Right forelimb (tissue), 1 donor: ENCODE measurements at regions not wholly inside any gene's neighbourhood (a gene's known extent, or its start where the extent isn't known, plus 50 kb on each side); places are given as distances from the start of the nearest gene placed in this dataset.
"Not testable (repeated sequence)": the region's sequence is repeated elsewhere in the genome, so short reads cannot be mapped to it uniquely, and the experiment has no call there.

ENCODE experiments used
- DNase-seq: peaks from one replicate; pipeline ENCODE4 v3.0.0-alpha.2; 2018

DNA sequence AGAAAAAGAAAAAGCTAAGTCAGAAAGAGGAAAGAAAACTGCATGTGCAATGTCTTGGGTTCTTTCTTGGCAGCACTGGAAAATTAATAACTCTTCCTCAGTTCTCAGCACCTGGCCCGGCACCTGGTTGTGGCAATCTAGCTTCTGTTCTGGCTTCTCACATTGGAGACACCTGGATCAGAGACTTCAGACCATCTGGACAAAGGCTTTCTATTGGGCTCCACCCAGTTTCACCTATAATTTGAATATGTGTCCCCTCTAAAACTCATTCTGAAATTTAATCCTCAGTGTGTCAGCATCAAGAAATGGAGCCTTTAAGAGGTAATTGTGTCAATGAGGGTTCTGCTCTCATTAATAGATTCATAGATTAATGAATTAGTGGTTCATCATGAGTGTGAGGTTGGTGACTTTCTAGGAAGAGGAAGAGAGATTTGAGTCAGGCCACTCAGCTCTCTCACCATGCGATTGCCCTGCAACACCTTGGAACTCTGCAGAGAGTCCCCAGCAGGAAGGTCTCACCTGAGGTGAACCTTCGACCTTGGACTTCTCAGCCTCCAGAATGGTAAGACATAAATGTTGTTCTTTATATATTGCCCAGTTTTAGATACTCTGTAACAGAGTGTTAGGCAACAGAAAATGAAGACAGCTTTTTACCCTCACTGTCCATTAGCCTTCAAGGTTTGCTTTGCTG is 679.9 kb downstream of the NTRK3 start:
- DNase-seq = no peak

DNA sequence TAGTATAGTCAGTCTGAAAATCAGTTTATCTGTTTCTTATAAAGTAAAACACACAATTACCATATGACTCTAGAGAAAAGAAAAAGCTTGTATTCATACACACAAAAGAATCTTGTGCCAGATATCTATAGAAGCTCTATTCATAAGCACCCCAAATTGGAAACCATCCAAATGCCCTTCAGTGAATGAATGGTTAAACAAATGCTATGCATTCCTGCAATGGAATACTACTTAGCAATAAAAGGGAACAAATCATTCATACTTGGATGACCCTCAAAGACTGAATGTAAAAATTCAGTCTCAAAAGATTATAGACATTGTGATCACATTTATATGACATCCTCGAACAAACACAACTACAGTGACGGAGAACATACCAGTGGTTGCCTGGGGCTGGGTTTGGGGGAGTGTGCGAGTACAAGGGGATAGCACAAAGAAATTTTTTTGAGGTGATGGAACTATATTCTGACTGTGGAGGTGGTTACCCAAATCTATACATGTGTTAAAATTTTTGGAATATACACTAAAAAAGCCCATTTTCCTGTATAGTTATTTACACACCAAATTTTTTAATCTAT is 680.6 kb downstream of the NTRK3 start:
- no peak for DNase-seq

DNA sequence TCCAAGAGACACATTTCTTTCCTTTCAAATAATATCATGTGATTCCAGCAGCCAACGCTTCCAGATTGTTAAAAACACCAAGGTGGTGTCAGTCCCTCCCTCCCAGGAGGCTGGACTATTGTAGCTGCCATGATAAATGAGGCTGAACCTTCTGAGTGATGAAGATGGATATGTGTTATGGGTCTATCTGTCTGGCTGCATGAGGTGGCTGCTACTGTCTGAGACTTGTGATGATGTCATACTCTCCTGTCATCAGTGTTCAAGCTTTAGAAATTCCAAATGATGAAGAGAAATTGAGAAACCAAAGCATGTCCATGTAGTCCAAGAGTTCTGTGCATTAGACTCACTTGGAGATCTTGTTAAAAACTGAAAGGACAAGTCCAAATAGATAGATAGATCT is 683.0 kb downstream of the NTRK3 start:
- no peak for DNase-seq

DNA sequence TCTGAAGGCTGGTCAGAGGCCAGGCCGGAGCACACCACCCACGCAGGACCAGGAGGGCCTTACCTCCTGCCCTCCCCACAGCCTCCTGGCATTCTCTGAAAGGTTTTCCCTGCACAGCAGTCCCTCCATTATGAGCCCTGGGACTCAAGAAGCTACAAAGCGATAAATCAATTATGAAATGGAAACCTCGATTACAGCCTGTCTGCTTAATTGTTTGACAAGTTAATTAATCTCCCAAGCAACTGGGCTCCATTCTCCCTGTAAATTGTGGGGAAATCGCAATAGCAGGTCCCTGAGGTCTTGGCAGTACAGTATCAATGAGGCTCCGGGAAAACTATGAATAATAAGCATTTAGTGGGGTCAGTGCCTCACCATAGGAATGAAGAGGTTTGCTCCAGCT is 683.5 kb downstream of the NTRK3 start:
- DNase-seq = no peak

DNA sequence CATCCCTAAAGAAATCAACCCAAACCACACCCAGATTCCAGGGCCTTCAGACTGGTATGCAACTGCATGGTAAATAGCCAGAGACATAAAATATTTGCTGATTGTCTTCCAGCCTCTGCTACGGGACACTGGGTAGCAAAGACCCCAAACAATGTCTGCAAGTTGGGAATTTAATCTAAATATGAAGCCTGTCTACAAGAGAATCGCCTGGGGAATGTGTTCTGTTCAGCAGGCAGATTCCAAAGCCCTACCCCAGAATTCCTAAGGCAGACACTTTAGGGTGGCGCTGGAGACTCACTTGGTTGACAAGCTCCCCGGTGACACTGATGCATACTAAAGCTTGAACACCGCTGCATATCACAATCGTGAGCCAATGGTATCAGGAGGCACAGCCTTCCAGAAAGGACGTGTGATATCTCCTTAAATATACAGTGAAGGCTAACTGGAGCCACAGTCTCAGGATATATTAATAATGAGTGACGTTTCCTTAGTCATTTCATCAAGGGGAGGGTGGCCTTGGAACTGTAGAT is 684.1 kb downstream of the NTRK3 start:
- DNase-seq = no peak

DNA sequence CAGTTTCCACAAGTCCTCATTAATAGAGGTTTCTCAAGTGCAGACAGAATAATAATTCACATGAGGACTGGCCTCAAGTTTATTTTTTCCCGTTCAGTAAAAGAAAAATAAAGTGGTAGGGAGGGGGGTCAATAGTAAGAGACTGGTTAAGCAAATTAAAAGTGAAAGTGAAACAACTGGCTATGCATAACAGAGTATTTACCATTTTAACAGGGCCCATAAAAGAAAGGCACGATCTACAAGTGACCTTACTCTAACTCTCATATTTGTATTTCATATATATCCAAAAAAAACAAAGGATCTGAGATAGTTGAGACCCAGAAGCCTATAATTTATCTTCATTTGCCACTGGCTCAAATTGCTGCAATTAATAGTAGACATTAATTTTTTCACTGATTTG is 686.3 kb downstream of the NTRK3 start:
- DNase-seq = no peak

DNA sequence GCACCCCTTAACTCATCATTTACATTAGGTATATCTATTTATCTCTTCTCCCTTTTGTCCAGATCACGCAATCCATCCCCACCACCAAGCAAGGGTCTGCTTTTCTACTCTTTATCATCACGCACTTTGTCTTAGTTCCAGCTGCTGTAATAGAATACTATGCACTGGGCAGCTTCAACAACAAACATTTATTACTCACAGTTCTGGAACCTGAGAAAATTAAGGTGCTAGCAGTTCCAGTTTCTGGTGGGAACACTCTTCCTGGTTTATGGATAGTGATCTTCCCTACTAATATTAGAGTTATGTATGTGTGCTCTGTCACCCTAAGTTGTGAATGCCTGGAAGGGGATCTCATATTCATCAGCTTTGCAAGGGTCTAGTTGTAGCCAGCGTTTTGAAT is 687.0 kb downstream of the NTRK3 start:
- DNase-seq = no peak

DNA sequence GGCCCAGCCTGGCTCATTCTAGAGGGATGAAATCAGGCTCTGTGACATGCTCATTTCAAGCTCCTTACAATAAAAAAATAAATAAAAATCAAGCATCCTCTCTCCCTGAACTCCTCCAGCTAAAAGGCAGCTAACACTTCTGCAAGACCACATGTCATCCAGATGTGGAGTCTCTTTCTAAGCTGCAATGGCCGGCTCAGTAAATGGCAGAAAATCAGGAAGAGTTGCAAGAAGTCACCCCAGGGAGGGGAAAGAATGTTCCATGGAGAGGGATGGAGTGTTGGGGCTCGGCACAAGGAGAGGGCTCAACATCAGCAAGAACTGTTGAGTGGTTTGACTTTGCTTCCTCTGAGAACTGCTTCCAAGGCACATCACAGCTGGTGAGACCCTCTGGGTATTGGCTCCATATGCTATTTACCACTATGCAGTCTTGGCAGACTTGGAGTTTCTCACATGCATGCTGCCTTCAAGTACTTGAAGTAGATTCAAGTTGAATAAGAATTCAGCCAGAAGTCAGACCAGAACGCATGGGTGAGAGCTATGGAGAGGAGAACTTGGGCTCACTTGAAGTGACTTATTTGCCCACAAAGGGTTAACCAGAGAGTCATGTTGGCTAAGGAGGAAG is 689.0 kb downstream of the NTRK3 start:
- DNase-seq = no peak

DNA sequence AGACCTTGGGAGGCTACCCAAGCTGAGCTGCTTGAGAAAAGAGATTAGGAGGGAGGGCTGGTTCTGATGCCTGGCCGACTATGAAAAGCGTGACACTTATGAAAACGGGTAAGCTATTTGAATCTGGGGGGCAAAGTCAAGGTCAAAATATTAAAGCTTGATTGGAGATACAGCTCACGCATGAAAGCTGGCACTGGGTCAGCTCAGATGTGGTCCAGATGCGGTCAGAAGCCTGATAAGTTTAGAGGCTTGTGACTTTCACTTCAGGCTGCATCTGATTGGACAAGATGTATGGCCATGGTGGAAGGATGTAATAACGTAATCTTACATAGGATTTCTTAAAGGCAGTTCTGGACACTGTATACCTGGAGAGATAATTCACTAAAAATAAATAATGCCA is 690.3 kb downstream of the NTRK3 start:
- DNase-seq = no peak

DNA sequence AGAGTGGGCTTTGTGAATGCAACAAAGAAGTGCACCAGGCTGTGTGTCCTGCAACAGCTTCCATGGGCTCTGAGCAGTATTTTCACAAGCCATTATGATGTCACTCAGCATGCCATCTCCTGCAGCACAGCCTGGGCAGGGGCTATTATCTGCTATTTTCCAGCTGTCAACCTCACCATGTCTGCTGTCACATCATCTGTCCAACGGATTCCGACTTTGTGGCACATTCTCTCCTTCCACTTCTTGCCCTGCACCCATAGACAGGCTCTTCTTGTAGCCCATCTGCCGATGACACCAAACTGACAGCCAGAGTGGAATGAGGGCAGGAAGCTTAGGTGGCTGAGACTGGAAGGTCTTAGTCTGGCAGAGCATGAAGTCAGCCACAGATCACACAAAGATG is 691.9 kb downstream of the NTRK3 start:
- no peak for DNase-seq

DNA sequence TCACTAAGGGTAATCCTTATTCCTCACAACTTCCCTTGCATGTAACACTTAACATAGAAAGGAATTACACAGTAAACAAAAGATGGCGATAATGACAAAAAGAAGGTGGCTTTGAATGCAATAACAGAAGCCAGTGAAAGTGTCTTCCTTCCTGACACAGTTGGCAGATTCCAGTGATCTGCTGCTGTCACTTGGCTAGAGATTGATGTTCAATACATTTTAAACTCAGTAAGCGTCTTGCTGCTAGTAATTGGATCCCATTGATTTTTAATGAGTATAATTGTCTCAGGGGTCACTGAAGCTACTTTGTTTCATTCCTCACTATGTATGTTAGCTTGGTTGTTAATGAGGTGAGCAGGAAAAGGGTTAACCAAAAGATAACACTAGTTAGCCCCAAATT is 692.7 kb downstream of the NTRK3 start:
- no peak for DNase-seq

DNA sequence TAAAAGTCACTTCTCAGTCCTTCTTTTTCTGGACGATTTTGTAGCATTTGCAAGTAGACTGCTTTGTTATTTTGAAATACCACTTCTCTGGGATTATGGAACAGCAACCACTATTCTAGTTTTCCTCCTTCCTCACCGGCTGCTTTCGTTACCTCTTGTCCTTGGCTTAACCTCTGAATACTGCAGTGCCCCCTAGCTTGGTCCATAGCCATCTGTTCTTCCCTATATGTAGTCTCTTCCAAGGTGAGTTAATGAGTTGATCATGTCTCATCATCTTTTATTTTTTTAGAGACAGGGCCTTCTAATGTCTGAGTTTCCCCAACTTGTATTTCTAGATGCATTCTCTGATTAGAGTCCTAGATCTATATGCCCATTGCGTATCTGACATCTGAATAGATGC is 694.3 kb downstream of the NTRK3 start:
- DNase-seq = no peak

DNA sequence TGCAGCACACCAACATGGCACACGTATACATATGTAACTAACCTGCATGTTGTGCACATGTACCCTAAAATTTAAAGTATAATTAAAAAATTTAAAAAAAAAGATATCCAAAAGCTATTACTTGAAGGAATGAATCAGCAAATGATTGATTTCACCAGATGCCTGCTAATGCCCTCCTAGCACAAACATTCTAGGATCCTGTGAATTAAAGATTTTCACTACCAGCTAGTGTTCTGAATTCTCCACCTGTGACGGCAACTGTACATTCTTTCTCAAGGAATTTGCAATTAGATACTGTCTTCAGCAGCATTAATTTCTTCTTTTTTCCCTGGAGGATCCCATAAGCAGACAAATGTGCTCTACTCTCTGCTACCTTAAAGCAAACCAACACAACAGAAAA is 694.9 kb downstream of the NTRK3 start:
- no peak for DNase-seq

DNA sequence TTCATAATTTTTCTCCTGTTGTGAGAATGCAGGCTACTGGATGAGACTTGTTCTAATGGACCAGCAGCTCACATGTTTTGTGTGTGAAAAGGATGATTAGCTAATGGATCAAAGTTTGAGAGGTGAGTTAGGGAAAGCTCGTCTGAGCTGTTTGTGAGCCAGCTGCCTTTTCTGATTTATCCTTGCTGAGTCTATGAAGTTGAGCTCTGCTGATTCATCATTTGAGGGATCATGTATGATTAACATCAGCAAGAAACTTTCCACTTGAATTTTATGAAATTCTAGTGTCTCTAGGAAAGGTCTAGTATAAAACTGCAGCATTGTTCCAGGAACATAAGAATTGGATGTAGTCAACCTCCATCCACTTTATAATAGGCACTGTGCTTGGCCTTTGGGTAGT is 698.7 kb downstream of the NTRK3 start:
- DNase-seq = no peak

DNA sequence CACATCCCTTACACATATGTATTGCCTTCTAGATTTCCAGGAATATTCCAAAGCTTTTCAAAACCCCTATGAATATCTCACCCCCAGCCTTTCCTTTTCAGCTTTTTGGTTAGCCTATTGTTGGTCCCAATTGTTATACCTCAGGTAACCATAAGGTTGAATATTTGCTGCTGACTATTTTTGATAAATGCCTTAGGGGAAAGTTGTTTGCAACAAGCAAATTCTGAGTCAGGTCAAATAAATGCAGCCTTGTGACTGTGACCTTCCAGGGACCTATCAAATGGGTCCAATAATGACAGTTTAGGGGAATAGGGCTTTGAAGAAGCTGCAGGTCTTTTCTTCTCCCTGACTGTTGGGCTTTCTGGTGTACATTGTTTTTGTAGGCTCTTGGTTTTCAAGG is 699.7 kb downstream of the NTRK3 start:
- DNase-seq = no peak

DNA sequence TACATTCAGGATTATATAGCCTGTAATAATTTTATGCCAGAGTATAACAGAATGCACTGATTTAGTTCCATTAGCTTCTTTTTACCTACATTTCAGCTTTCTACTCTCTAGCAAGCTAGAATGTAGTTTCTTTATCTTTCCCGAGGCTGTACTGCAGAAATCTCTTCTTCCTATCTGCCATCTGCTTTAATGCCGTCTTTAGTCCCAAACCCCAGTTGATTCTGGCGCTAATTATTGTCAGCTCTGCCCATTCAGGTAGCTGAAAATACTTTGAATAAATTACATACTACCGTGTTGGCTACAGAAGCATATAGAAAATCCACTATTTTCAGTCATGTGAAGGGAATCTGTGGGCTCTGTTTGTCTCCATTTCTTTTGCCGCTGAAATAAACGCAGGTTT is 706.7 kb downstream of the NTRK3 start:
- no peak for DNase-seq

DNA sequence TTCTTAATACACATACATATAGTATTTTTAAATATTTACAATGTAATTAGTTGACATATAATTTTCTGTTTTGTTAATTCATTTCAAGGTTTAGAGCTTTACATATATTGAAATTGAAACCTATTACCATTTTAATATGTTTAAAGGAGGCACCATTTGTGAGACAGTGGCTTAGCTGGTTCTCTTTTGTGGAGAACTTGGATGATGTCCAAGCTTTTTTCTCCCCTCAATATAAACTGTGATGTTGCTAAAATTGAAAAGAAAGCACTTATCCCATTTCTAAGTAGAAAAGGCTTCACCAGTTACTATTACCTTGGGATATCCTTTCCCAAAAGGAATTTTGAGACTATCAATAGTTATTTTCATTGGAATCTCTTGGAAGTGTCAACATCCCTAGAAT is 707.2 kb downstream of the NTRK3 start:
- DNase-seq = no peak

DNA sequence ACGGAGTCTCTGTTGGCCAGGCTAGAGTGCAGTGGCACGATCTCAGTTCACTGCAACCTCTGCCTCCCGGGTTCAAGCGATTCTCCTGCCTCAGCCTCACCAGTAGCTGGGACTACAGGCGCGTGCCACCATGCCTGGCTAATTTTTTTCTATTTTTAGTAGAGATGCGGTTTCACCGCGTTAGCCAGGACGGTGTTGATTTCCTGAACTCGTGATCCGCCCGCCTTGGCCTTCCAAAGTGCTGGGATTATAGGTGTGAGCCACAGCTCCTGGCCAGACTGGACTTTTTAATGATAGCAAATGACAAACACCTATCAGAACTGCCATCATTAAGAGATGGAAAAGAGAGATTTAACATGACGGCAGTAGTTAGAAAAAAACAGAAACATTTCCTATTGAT is 707.9 kb downstream of the NTRK3 start:
- not testable (repeated sequence) for DNase-seq

DNA sequence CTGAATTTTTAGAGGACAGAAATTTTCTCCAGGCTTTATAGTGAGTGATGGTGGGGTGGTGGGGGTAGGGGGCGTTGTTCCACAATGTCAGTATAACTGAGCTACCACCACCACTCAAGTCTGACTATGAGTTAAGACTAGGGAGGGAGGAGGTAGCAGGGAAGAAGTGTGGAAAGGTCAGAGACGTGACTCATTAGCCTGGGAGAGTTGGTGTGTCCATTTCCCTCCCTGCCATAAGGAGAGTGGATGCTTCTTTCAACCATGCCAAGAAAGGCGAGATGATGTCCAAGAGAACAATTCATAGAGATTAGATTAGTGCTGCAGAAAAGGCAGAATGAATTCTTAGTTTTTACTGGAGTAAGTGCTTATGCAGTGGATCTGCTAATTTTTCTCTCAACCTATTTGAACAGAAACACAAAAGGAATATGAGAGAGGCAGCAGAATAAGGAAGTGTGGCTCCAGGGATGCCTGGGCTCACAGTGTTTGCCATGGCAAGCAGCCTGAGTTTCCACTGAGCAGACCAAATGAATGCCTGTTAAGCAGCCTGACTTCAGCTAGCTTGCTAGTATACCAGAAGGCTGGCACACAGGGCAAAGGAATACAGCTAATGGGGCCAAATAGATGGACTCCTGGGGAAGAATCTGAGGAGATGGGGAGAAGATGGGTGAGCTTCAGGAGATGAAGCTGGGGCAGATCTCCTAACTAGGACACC is 708.9 kb downstream of the NTRK3 start:
- no peak for DNase-seq

DNA sequence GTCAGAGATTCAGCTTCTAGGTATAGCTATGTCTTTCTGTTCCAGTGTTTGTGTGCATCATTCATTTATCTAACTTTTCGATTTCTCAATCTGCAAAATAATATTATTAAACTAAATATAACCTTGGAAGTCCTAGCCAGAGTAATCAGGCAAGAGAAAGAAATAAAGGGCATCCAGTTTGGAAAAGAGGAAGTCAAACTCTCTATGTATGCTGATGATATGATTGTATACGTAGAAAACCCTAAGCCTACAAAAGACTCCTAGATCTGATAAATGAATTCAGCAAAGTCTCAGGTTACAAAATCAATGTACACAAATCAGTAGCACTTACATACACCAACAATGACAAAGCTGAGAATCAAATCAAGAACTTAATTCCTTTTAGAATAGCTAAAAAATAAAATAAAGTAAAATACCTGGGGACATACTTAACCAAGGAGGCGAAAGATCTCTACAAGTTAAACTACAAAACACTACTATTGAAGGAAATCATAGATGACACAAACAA is 718.2 kb downstream of the NTRK3 start:
- no peak for DNase-seq

DNA sequence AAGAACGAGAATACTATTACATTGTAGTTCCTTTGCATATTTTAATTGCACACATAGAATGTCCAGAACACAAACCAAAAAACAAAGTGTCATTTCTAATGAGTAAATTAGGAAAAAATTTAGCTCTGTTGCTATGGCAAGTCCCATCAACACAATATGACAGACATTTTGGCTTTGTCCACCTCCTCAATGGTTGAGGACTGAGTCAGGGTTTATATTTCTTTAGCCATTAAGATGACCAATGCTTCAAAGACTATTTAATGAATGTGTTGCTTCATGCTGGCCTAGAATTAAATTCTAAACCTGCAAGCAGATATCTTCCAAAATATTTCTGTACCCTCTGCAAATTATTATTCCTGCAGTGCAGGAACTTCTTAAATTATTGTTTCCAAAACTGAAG is 719.2 kb downstream of the NTRK3 start:
- DNase-seq = no peak

DNA sequence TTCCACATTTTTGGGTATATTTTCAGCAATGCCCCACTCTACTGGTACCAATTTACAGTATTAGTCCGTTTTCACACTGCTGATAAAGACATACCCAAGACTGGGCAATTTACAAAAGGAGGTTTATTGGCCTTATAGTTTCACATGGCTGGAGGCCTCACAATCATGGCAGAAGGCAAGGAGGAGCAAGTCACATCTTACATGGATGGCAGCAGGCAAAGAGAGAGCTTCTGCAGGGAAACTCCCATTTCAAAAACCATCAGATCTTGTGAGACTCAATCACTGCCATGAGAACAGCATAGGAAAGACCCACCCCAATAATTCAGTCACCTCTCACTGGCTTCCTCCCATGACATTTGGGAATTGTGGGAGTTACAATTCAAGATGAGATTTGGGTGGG is 722.9 kb downstream of the NTRK3 start:
- DNase-seq = not testable (repeated sequence)

DNA sequence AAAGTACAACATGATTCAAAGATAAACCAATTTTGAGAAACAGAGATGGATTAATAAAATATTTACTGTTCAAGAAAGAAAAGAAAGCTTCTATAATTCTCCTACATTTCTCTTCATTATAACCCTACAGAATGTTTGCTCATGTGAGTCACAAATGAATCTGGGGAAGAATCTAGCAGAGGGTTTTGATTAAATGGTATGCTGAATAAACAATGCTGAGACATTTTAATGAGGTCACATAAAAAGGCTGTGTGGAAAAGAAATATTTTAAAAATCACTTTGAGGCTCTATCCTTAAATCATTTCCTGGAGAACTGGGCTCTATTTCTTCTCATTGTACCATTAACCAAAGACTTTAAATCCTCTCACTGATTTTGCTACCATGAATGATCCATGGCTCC is 727.7 kb downstream of the NTRK3 start:
- DNase-seq = no peak

DNA sequence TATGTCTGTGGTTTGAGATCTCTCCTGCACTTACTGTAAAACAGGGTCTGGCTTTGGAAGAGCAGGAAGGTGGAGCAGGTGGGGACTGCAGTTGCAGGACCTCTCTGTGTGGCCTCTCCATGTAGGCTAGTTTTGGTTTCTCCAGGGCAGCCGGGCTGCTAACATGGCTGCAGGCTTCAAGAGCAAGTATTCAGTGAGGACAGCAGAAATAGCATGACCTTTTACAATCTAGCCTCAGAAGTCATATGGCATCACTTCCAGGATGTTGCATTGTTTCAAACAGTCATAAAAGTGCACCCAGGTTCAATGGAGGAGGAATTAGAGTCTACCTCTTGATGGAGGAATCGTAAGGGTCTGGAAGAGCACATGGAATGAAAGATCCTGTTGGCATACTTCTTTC is 728.7 kb downstream of the NTRK3 start:
- DNase-seq = no peak
